SK-N-SH treated with all-trans-retinoic acid at 6 μM for 48 hours (cell line): ENCODE measurements at regions not wholly inside any gene's neighbourhood (a gene's known extent, or its start where the extent isn't known, plus 50 kb on each side); places are given as distances from the start of the nearest gene placed in this dataset.

Experiments used
- ATAC-seq: fragments of 200-7000 bp; cut with Tn5 transposase; 3 replicates; pipeline ENCODE4 v1.9.1; 2020; ENCODE audit warnings: mild to moderate bottlenecking, moderate library complexity
- ARNTL ChIP-seq: fragments of 450-650 bp; formaldehyde crosslinking; IDR thresholded peaks from 2 replicates; pipeline ENCODE4 v1.5.0; 2020; ENCODE audit warnings: low read depth, mild to moderate bottlenecking, moderate library complexity, borderline replicate concordance
- BACH2 ChIP-seq: fragments of 250-450 bp; sonication (Bioruptor Pico); IDR thresholded peaks from 2 replicates; pipeline ENCODE4 v1.9.0; 2021; ENCODE audit warnings: mild to moderate bottlenecking, borderline replicate concordance
- CSDC2 ChIP-seq: fragments of 250-450 bp; sonication (Bioruptor Pico); IDR thresholded peaks from 2 replicates; pipeline ENCODE4 v1.5.0; 2020; ENCODE audit warnings: mild to moderate bottlenecking, moderate library complexity
- GLIS3 ChIP-seq: fragments of 250-450 bp; sonication (Bioruptor Pico); IDR thresholded peaks from 2 replicates; pipeline ENCODE4 v1.5.0; 2020; ENCODE audit warnings: mild to moderate bottlenecking, moderate library complexity
- ISL1 ChIP-seq: fragments of 250-450 bp; sonication (Bioruptor Pico); IDR thresholded peaks from 2 replicates; pipeline ENCODE4 v2.1.2; 2022; ENCODE audit warnings: mild to moderate bottlenecking, moderate library complexity
- OSR1 ChIP-seq: fragments of 250-450 bp; sonication (Bioruptor Pico); IDR thresholded peaks from 2 replicates; pipeline ENCODE4 v1.8.0; 2022; ENCODE audit warnings: moderate library complexity, mild to moderate bottlenecking, inconsistent platforms
- POU6F1 ChIP-seq: fragments of 250-450 bp; sonication (Bioruptor Pico); IDR thresholded peaks from 2 replicates; pipeline ENCODE4 v1.8.0; 2021; ENCODE audit warnings: low read depth, mild to moderate bottlenecking, moderate library complexity, borderline replicate concordance
- PPARA ChIP-seq: fragments of 250-450 bp; sonication (Bioruptor Pico); IDR thresholded peaks from 2 replicates; pipeline ENCODE4 v1.5.0; 2020; ENCODE audit warnings: mild to moderate bottlenecking, borderline replicate concordance
- RARB ChIP-seq: fragments of 250-450 bp; sonication (Bioruptor Pico); IDR thresholded peaks from 2 replicates; pipeline ENCODE4 v1.8.0; 2021; ENCODE audit warnings: mild to moderate bottlenecking, moderate library complexity
- SNAI2 ChIP-seq: fragments of 250-450 bp; sonication (Bioruptor Pico); IDR thresholded peaks from 2 replicates; pipeline ENCODE4 v1.5.0; 2020; ENCODE audit warnings: mild to moderate bottlenecking, moderate library complexity
- TCF4 ChIP-seq: fragments of 250-450 bp; sonication (Bioruptor Pico); IDR thresholded peaks from 2 replicates; pipeline ENCODE4 v1.8.0; 2021; ENCODE audit warnings: mild to moderate bottlenecking, moderate library complexity, borderline replicate concordance
- TOX ChIP-seq: fragments of 250-450 bp; sonication (Bioruptor Pico); IDR thresholded peaks from 2 replicates; pipeline ENCODE4 v1.8.0; 2021; ENCODE audit warnings: mild to moderate bottlenecking, moderate library complexity, borderline replicate concordance
- ZC3H10 ChIP-seq: fragments of 250-450 bp; sonication (Bioruptor Pico); IDR thresholded peaks from 2 replicates; pipeline ENCODE4 v1.5.1; 2021; ENCODE audit warnings: mild to moderate bottlenecking, moderate library complexity
- ZFP3 ChIP-seq: fragments of 250-450 bp; sonication (Bioruptor Pico); IDR thresholded peaks from 2 replicates; pipeline ENCODE4 v1.5.0; 2020; ENCODE audit warnings: mild to moderate bottlenecking, moderate library complexity
- ZFP30 ChIP-seq: fragments of 450-650 bp; formaldehyde crosslinking; IDR thresholded peaks from 2 replicates; pipeline ENCODE4 v1.5.0; 2022; ENCODE audit warnings: mild to moderate bottlenecking, moderate library complexity
- ZNF565 ChIP-seq: fragments of 450-650 bp; formaldehyde crosslinking; conservative IDR thresholded peaks from 2 replicates; pipeline ENCODE4 v1.5.0; 2020; ENCODE audit warnings: low read depth, mild to moderate bottlenecking, moderate library complexity
- ZNF70 ChIP-seq: fragments of 450-650 bp; formaldehyde crosslinking; IDR thresholded peaks from 2 replicates; pipeline ENCODE4 v1.5.0; 2020; ENCODE audit warnings: mild to moderate bottlenecking, moderate library complexity
- ZNF8 ChIP-seq: fragments of 450-650 bp; formaldehyde crosslinking; IDR thresholded peaks from 2 replicates; pipeline ENCODE4 v1.5.0; 2020; ENCODE audit warnings: mild to moderate bottlenecking, moderate library complexity
- TF ChIP-seq, protein P1 (sequence below): fragments of 250-450 bp; sonication (Bioruptor Pico); IDR thresholded peaks from 2 replicates; pipeline ENCODE4 v1.5.0; 2020; ENCODE audit warnings: mild to moderate bottlenecking, moderate library complexity
- TF ChIP-seq, protein P2 (sequence below): fragments of 250-450 bp; sonication (Bioruptor Pico); IDR thresholded peaks from 2 replicates; pipeline ENCODE4 v1.8.0; 2020; ENCODE audit warnings: mild to moderate bottlenecking, moderate library complexity, borderline replicate concordance
- TF ChIP-seq, protein P3 (sequence below): fragments of 250-450 bp; sonication (Bioruptor Pico); IDR thresholded peaks from 2 replicates; pipeline ENCODE4 v1.5.1; 2020; ENCODE audit warnings: low read depth, mild to moderate bottlenecking, moderate library complexity
- TF ChIP-seq, protein P4 (sequence below): fragments of 250-450 bp; sonication (Bioruptor Pico); IDR thresholded peaks from 2 replicates; pipeline ENCODE4 v1.5.1; 2021; ENCODE audit warnings: mild to moderate bottlenecking, moderate library complexity

- no peak for TF ChIP-seq SNAI2
- TF ChIP-seq GLIS3 = no peak
- no peak for TF ChIP-seq TOX (CRISPR knock-in tag)
- TF ChIP-seq, protein P1, sequence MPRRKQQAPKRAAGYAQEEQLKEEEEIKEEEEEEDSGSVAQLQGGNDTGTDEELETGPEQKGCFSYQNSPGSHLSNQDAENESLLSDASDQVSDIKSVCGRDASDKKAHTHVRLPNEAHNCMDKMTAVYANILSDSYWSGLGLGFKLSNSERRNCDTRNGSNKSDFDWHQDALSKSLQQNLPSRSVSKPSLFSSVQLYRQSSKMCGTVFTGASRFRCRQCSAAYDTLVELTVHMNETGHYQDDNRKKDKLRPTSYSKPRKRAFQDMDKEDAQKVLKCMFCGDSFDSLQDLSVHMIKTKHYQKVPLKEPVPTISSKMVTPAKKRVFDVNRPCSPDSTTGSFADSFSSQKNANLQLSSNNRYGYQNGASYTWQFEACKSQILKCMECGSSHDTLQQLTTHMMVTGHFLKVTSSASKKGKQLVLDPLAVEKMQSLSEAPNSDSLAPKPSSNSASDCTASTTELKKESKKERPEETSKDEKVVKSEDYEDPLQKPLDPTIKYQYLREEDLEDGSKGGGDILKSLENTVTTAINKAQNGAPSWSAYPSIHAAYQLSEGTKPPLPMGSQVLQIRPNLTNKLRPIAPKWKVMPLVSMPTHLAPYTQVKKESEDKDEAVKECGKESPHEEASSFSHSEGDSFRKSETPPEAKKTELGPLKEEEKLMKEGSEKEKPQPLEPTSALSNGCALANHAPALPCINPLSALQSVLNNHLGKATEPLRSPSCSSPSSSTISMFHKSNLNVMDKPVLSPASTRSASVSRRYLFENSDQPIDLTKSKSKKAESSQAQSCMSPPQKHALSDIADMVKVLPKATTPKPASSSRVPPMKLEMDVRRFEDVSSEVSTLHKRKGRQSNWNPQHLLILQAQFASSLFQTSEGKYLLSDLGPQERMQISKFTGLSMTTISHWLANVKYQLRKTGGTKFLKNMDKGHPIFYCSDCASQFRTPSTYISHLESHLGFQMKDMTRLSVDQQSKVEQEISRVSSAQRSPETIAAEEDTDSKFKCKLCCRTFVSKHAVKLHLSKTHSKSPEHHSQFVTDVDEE = no peak
- TF ChIP-seq, protein P2, sequence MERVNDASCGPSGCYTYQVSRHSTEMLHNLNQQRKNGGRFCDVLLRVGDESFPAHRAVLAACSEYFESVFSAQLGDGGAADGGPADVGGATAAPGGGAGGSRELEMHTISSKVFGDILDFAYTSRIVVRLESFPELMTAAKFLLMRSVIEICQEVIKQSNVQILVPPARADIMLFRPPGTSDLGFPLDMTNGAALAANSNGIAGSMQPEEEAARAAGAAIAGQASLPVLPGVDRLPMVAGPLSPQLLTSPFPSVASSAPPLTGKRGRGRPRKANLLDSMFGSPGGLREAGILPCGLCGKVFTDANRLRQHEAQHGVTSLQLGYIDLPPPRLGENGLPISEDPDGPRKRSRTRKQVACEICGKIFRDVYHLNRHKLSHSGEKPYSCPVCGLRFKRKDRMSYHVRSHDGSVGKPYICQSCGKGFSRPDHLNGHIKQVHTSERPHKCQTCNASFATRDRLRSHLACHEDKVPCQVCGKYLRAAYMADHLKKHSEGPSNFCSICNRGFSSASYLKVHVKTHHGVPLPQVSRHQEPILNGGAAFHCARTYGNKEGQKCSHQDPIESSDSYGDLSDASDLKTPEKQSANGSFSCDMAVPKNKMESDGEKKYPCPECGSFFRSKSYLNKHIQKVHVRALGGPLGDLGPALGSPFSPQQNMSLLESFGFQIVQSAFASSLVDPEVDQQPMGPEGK (CRISPR knock-in tag) = no peak
- no peak for TF ChIP-seq BACH2
- no peak for TF ChIP-seq ZFP3 (CRISPR knock-in tag)
- no peak for TF ChIP-seq TCF4 (CRISPR knock-in tag)
- TF ChIP-seq, protein P3, sequence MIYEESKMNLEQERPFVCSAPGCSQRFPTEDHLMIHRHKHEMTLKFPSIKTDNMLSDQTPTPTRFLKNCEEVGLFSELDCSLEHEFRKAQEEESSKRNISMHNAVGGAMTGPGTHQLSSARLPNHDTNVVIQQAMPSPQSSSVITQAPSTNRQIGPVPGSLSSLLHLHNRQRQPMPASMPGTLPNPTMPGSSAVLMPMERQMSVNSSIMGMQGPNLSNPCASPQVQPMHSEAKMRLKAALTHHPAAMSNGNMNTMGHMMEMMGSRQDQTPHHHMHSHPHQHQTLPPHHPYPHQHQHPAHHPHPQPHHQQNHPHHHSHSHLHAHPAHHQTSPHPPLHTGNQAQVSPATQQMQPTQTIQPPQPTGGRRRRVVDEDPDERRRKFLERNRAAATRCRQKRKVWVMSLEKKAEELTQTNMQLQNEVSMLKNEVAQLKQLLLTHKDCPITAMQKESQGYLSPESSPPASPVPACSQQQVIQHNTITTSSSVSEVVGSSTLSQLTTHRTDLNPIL (CRISPR knock-in tag) = no peak
- TF ChIP-seq ZC3H10 (CRISPR knock-in tag) = no peak
- no peak for TF ChIP-seq ZFP30 (CRISPR knock-in tag)
- TF ChIP-seq ISL1 = no peak
- TF ChIP-seq CSDC2 (CRISPR knock-in tag) = no peak
- TF ChIP-seq ARNTL (CRISPR knock-in tag) = no peak
Measured at GRCh38 chr4:159780196-159780922, 677.5 kb downstream of the RAPGEF2 start.

GRCh38 chr4:159787901-159788300 lies 685.0 kb downstream of the RAPGEF2 start:
- ATAC-seq = no peak
- no peak for TF ChIP-seq TCF4 (CRISPR knock-in tag)
- no peak for TF ChIP-seq RARB
- TF ChIP-seq, protein P2 (CRISPR knock-in tag) = no peak
- TF ChIP-seq, protein P4, sequence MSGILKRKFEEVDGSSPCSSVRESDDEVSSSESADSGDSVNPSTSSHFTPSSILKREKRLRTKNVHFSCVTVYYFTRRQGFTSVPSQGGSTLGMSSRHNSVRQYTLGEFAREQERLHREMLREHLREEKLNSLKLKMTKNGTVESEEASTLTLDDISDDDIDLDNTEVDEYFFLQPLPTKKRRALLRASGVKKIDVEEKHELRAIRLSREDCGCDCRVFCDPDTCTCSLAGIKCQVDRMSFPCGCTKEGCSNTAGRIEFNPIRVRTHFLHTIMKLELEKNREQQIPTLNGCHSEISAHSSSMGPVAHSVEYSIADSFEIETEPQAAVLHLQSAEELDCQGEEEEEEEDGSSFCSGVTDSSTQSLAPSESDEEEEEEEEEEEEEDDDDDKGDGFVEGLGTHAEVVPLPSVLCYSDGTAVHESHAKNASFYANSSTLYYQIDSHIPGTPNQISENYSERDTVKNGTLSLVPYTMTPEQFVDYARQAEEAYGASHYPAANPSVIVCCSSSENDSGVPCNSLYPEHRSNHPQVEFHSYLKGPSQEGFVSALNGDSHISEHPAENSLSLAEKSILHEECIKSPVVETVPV (CRISPR knock-in tag) = no peak
- TF ChIP-seq, protein P3 (CRISPR knock-in tag) = no peak
- TF ChIP-seq ZNF70 (CRISPR knock-in tag) = no peak
- TF ChIP-seq GLIS3 = no peak
- TF ChIP-seq ARNTL (CRISPR knock-in tag) = no peak
- no peak for TF ChIP-seq OSR1
- TF ChIP-seq ZFP3 (CRISPR knock-in tag) = no peak
- TF ChIP-seq ZNF565 (CRISPR knock-in tag) = no peak
- no peak for TF ChIP-seq ZNF8 (CRISPR knock-in tag)
- TF ChIP-seq ZC3H10 (CRISPR knock-in tag) = no peak
- no peak for TF ChIP-seq ISL1
- TF ChIP-seq POU6F1 (CRISPR knock-in tag) = no peak
- no peak for TF ChIP-seq BACH2
- TF ChIP-seq, protein P1 = no peak
- TF ChIP-seq CSDC2 (CRISPR knock-in tag) = no peak
- no peak for TF ChIP-seq SNAI2
- no peak for TF ChIP-seq PPARA (CRISPR knock-in tag)

More at GRCh38 chr4:159780196-159780922, 677.5 kb downstream of the RAPGEF2 start:
- no peak for ATAC-seq
